ENCODE measurements at regions not wholly inside any gene's neighbourhood (a gene's known extent, or its start where the extent isn't known, plus 50 kb on each side); places are given as distances from the start of the nearest gene placed in this dataset.

DNA sequence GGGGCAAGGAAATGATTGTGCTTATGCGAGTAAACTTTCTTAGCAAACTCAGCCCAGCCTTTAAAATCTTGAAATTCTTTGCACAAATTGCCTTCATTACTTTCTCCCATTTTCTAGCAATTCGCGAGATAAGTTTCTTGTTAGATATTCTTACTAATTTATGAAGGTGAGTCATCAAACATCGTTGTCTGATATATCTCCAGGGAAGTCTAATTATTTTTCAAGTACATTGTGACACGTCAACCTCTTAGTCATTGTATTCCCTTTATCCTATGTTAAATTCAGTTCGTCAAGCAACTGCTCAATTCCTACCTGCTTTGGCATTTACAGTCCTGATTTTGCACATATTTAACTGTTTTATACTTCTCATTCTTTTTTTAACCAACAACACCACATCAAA is 854.5 kb upstream of the CRIM1 start:
- Histone ChIP-seq H3K27me3 (ENCODE audit: control insufficient read depth in 4 of 4, insufficient read depth in 4 of 4, low read length in 3 of 4) (no peaks in the 10 kb centered on the region), H3K36me3 (ENCODE audit: control insufficient read depth in 4 of 4, insufficient read depth in 3 of 4, low read depth in 1 of 4, low read length in 3 of 4) (no peaks in the 10 kb centered on the region), H3K4me1 (ENCODE audit: control insufficient read depth in 4 of 4, insufficient read depth in 4 of 4, low read length in 3 of 4) (no peaks in the 10 kb centered on the region), H3K4me3 (ENCODE audit: low read depth in 1 of 3, low read length in 3 of 3) (no peak overlapping the region), H3K9me3 (ENCODE audit: control insufficient read depth in 4 of 4, low read length in 3 of 4) (no peaks in the 10 kb centered on the region), H3K9ac (ENCODE audit: low read depth in 1 of 2, low read length in 2 of 2) (no peak overlapping the region), H3K27ac (ENCODE audit: low read depth in 1 of 2, low read length in 2 of 2) (no peak overlapping the region)
- TF ChIP-seq GABPA (IDR thresholded peaks at IDR 0.05 in 1 of 2, conservative IDR thresholded peaks at IDR 0.05 in 1 of 2) (no peak), HNF4G (IDR thresholded peaks at IDR 0.05) (no peak), FOXA2 (IDR thresholded peaks at IDR 0.05) (no peak), YY1 (IDR thresholded peaks at IDR 0.05) (no peak), RXRA (IDR thresholded peaks at IDR 0.05) (no peak), EGR1 (IDR thresholded peaks at IDR 0.05; ENCODE audit: low read depth in 2 of 2) (no peak), RAD21 (IDR thresholded peaks at IDR 0.05) (no peak), TAF1 (conservative IDR thresholded peaks at IDR 0.05) (no peak), NR2F2 (IDR thresholded peaks at IDR 0.05) (no peak), SP1 (IDR thresholded peaks at IDR 0.05) (no peak), JUND (IDR thresholded peaks at IDR 0.05) (no peak), HNF4A (conservative IDR thresholded peaks at IDR 0.05) (no peak), FOXA1 (IDR thresholded peaks at IDR 0.05) (no peak)
- TF ChIP-seq, protein P1, sequence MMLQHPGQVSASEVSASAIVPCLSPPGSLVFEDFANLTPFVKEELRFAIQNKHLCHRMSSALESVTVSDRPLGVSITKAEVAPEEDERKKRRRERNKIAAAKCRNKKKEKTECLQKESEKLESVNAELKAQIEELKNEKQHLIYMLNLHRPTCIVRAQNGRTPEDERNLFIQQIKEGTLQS (IDR thresholded peaks at IDR 0.05): no peak
- TF ChIP-seq, protein P2, sequence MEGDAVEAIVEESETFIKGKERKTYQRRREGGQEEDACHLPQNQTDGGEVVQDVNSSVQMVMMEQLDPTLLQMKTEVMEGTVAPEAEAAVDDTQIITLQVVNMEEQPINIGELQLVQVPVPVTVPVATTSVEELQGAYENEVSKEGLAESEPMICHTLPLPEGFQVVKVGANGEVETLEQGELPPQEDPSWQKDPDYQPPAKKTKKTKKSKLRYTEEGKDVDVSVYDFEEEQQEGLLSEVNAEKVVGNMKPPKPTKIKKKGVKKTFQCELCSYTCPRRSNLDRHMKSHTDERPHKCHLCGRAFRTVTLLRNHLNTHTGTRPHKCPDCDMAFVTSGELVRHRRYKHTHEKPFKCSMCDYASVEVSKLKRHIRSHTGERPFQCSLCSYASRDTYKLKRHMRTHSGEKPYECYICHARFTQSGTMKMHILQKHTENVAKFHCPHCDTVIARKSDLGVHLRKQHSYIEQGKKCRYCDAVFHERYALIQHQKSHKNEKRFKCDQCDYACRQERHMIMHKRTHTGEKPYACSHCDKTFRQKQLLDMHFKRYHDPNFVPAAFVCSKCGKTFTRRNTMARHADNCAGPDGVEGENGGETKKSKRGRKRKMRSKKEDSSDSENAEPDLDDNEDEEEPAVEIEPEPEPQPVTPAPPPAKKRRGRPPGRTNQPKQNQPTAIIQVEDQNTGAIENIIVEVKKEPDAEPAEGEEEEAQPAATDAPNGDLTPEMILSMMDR (IDR thresholded peaks at IDR 0.05; ENCODE audit: low read depth, low read length, missing input control): no peak
- TF ChIP-seq, protein P3, sequence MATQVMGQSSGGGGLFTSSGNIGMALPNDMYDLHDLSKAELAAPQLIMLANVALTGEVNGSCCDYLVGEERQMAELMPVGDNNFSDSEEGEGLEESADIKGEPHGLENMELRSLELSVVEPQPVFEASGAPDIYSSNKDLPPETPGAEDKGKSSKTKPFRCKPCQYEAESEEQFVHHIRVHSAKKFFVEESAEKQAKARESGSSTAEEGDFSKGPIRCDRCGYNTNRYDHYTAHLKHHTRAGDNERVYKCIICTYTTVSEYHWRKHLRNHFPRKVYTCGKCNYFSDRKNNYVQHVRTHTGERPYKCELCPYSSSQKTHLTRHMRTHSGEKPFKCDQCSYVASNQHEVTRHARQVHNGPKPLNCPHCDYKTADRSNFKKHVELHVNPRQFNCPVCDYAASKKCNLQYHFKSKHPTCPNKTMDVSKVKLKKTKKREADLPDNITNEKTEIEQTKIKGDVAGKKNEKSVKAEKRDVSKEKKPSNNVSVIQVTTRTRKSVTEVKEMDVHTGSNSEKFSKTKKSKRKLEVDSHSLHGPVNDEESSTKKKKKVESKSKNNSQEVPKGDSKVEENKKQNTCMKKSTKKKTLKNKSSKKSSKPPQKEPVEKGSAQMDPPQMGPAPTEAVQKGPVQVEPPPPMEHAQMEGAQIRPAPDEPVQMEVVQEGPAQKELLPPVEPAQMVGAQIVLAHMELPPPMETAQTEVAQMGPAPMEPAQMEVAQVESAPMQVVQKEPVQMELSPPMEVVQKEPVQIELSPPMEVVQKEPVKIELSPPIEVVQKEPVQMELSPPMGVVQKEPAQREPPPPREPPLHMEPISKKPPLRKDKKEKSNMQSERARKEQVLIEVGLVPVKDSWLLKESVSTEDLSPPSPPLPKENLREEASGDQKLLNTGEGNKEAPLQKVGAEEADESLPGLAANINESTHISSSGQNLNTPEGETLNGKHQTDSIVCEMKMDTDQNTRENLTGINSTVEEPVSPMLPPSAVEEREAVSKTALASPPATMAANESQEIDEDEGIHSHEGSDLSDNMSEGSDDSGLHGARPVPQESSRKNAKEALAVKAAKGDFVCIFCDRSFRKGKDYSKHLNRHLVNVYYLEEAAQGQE (IDR thresholded peaks at IDR 0.05): no peak
- TF ChIP-seq, protein P4, sequence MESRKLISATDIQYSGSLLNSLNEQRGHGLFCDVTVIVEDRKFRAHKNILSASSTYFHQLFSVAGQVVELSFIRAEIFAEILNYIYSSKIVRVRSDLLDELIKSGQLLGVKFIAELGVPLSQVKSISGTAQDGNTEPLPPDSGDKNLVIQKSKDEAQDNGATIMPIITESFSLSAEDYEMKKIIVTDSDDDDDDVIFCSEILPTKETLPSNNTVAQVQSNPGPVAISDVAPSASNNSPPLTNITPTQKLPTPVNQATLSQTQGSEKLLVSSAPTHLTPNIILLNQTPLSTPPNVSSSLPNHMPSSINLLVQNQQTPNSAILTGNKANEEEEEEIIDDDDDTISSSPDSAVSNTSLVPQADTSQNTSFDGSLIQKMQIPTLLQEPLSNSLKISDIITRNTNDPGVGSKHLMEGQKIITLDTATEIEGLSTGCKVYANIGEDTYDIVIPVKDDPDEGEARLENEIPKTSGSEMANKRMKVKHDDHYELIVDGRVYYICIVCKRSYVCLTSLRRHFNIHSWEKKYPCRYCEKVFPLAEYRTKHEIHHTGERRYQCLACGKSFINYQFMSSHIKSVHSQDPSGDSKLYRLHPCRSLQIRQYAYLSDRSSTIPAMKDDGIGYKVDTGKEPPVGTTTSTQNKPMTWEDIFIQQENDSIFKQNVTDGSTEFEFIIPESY (IDR thresholded peaks at IDR 0.05): no peak
- TF ChIP-seq, protein P5, sequence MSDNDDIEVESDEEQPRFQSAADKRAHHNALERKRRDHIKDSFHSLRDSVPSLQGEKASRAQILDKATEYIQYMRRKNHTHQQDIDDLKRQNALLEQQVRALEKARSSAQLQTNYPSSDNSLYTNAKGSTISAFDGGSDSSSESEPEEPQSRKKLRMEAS (IDR thresholded peaks at IDR 0.05): no peak
- DNase-seq (ENCODE audit: low spot score): no peak
- WGBS: 83% methylated on average over 6 of the region's 6 CpGs
